ENCODE measurements at regions not wholly inside any gene's neighbourhood (a gene's known extent, or its start where the extent isn't known, plus 50 kb on each side); places are given as distances from the start of the nearest gene placed in this dataset.

- POLR2A ChIA-PET (ENCODE audit: partially characterized antibody), result no interaction called here
- H3K36me3 Mint-ChIP-seq, result no peaks in the 10 kb centered on the region
- H3K4me1 Mint-ChIP-seq, result no peaks in the 10 kb centered on the region
- Histone ChIP-seq H3K27ac (ENCODE audit: low read depth, low read length) (no peak overlapping the region), H3K4me3 (ENCODE audit: low read length in 2 of 2) (no peak overlapping the region), H3K27me3 (ENCODE audit: insufficient read depth, low read length) (no peaks in the 10 kb centered on the region), H3K9me3 (ENCODE audit: control insufficient read depth in 1 of 2, low read length in 2 of 2) (no peaks in the 10 kb centered on the region), H3K36me3 (ENCODE audit: insufficient read depth, low read length) (no peaks in the 10 kb centered on the region), H3K4me1 (ENCODE audit: insufficient read depth, low read length) (no peaks in the 10 kb centered on the region)
- intact Hi-C loops (cut with micrococcal nuclease), result no loop called here
- H3K4me3 Mint-ChIP-seq, result no peak overlapping the region
- DNase-seq, result no peak
- CTCF ChIA-PET (ENCODE audit: partially characterized antibody), result no interaction called here
- H3K27ac Mint-ChIP-seq, result no peak overlapping the region
- no peaks in the 10 kb centered on the region for H3K27me3 Mint-ChIP-seq
- peaks cover 0 to 9% (median 5%) of the 10 kb centered on the region in 8 donors for H3K9me3 Mint-ChIP-seq
Observed at GRCh38 chr3:63076357-63076756, 201.1 kb upstream of the CADPS start.

- no peaks in the 10 kb centered on the region for H3K27me3 Mint-ChIP-seq
- Histone ChIP-seq H3K4me1 (ENCODE audit: insufficient read depth, low read length) (no peaks in the 10 kb centered on the region), H3K27me3 (ENCODE audit: insufficient read depth, low read length) (no peaks in the 10 kb centered on the region), H3K36me3 (ENCODE audit: insufficient read depth, low read length) (no peaks in the 10 kb centered on the region), H3K27ac (ENCODE audit: low read depth, low read length) (no peak overlapping the region), H3K4me3 (ENCODE audit: low read length in 2 of 2) (no peak overlapping the region), H3K9me3 (ENCODE audit: control insufficient read depth in 1 of 2, low read length in 2 of 2) (no peaks in the 10 kb centered on the region)
- no peaks in the 10 kb centered on the region for H3K36me3 Mint-ChIP-seq
- peaks cover 0 to 23% (median 9%) of the 10 kb centered on the region in 8 donors for H3K9me3 Mint-ChIP-seq
- intact Hi-C loops (cut with micrococcal nuclease), result no loop called here
- DNase-seq, result no peak
- no peak overlapping the region for H3K4me3 Mint-ChIP-seq
- POLR2A ChIA-PET (ENCODE audit: partially characterized antibody), result no interaction called here
- H3K27ac Mint-ChIP-seq, result no peak overlapping the region
- H3K4me1 Mint-ChIP-seq, result no peaks in the 10 kb centered on the region
- CTCF ChIA-PET (ENCODE audit: partially characterized antibody), result no interaction called here
Observed at GRCh38 chr3:63086190-63086589, 191.9 kb upstream of the SYNPR start.

GRCh38 chr3:63089007-63089750 is 188.9 kb upstream of the SYNPR start:
- Mint-ChIP-seq H3K4me3 (no peak overlapping the region), H3K27ac (no peak overlapping the region), H3K9me3 (peaks cover 0 to 13% (median 0%) of the 10 kb centered on the region in 8 donors), H3K36me3 (no peaks in the 10 kb centered on the region), H3K4me1 (no peaks in the 10 kb centered on the region), H3K27me3 (no peaks in the 10 kb centered on the region)
- DNase-seq, result no peak
- intact Hi-C loops (cut with micrococcal nuclease), result no loop called here
- Histone ChIP-seq H3K27me3 (ENCODE audit: insufficient read depth, low read length) (no peaks in the 10 kb centered on the region), H3K9me3 (ENCODE audit: control insufficient read depth in 1 of 2, low read length in 2 of 2) (no peaks in the 10 kb centered on the region), H3K4me3 (ENCODE audit: low read length in 2 of 2) (no peak overlapping the region), H3K4me1 (ENCODE audit: insufficient read depth, low read length) (no peaks in the 10 kb centered on the region), H3K36me3 (ENCODE audit: insufficient read depth, low read length) (no peaks in the 10 kb centered on the region), H3K27ac (ENCODE audit: low read depth, low read length) (no peak overlapping the region)
- CTCF ChIA-PET (ENCODE audit: partially characterized antibody), result no interaction called here
- POLR2A ChIA-PET (ENCODE audit: partially characterized antibody), result no interaction called here

DNA sequence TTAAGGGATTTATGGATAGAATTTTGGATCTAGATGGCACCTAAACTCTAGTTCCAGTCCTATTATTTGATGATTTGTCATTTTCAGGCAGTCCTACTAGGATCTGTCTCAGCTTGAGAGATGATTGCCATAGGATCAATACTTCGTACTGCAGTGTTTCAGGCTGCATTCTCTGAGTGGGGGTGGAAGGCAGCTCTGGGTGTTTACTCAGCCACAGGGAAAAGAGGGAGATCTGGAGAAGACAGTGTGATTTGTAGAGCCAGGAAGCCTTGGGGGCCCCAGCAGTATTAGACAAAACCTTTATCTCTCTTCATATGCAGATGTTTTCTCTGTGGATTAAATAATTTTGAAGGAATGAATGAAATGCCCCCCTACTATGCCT is 188.4 kb upstream of the SYNPR start:
- ChIA-PET POLR2A (ENCODE audit: partially characterized antibody) (no interaction called here), CTCF (ENCODE audit: partially characterized antibody) (no interaction called here)
- intact Hi-C loops (cut with micrococcal nuclease), result no loop called here

DNA sequence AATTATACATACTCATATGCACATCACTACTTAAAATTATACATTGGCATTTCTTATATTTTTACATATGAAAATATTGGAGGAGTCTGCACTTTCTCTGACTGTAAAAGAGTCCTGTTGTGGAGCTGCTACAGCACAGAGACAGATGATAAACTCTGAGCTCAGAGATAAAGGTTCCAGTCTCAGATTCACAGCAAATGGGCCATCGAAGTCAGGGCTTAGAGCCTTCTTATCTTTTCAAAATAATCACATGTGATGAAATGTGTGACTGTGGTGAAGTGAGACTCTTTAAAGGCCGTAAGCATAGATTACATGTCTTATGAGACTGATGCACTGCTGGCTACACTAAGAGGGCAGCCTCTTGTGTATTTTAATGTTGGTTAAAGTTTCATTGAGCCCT is 187.5 kb upstream of the SYNPR start:
- ChIA-PET CTCF (ENCODE audit: partially characterized antibody) (no interaction called here), POLR2A (ENCODE audit: partially characterized antibody) (no interaction called here)
- H3K4me1 ChIP-seq (ENCODE audit: insufficient read depth, low read length), result no peaks in the 10 kb centered on the region
- no peak overlapping the region for H3K4me3 ChIP-seq (ENCODE audit: low read length in 2 of 2)
- Mint-ChIP-seq H3K36me3 (no peaks in the 10 kb centered on the region), H3K4me1 (no peaks in the 10 kb centered on the region), H3K27me3 (no peaks in the 10 kb centered on the region), H3K4me3 (no peak overlapping the region), H3K9me3 (peaks cover 0 to 9% (median 0%) of the 10 kb centered on the region in 8 donors), H3K27ac (no peak overlapping the region)
- H3K27me3 ChIP-seq (ENCODE audit: insufficient read depth, low read length), result no peaks in the 10 kb centered on the region
- intact Hi-C loops (cut with micrococcal nuclease), result no loop called here
- no peak overlapping the region for H3K27ac ChIP-seq (ENCODE audit: low read depth, low read length)
- H3K9me3 ChIP-seq (ENCODE audit: control insufficient read depth in 1 of 2, low read length in 2 of 2), result no peaks in the 10 kb centered on the region
- DNase-seq, result no peak
- H3K36me3 ChIP-seq (ENCODE audit: insufficient read depth, low read length), result no peaks in the 10 kb centered on the region

More for the DNA sequence above, 188.4 kb upstream of the SYNPR start:
- Histone ChIP-seq H3K36me3 (ENCODE audit: insufficient read depth, low read length) (no peaks in the 10 kb centered on the region), H3K9me3 (ENCODE audit: control insufficient read depth in 1 of 2, low read length in 2 of 2) (no peaks in the 10 kb centered on the region), H3K4me1 (ENCODE audit: insufficient read depth, low read length) (no peaks in the 10 kb centered on the region), H3K4me3 (ENCODE audit: low read length in 2 of 2) (no peak overlapping the region), H3K27ac (ENCODE audit: low read depth, low read length) (no peak overlapping the region), H3K27me3 (ENCODE audit: insufficient read depth, low read length) (no peaks in the 10 kb centered on the region)
- Mint-ChIP-seq H3K4me3 (no peak overlapping the region), H3K27me3 (no peaks in the 10 kb centered on the region), H3K9me3 (peaks cover 0 to 13% (median 0%) of the 10 kb centered on the region in 8 donors), H3K27ac (no peak overlapping the region), H3K36me3 (no peaks in the 10 kb centered on the region), H3K4me1 (no peaks in the 10 kb centered on the region)
- no peak for DNase-seq

GRCh38 chr3:63092515-63092914 is 185.6 kb upstream of the SYNPR start:
- intact Hi-C loops (cut with micrococcal nuclease), result no loop called here
- Histone ChIP-seq H3K27me3 (ENCODE audit: insufficient read depth, low read length) (no peaks in the 10 kb centered on the region), H3K4me3 (ENCODE audit: low read length in 2 of 2) (no peak overlapping the region), H3K9me3 (ENCODE audit: control insufficient read depth in 1 of 2, low read length in 2 of 2) (no peaks in the 10 kb centered on the region), H3K36me3 (ENCODE audit: insufficient read depth, low read length) (no peaks in the 10 kb centered on the region), H3K4me1 (ENCODE audit: insufficient read depth, low read length) (no peaks in the 10 kb centered on the region), H3K27ac (ENCODE audit: low read depth, low read length) (no peak overlapping the region)
- Mint-ChIP-seq H3K27ac (no peak overlapping the region), H3K4me3 (no peak overlapping the region), H3K9me3 (peaks cover 0 to 6% (median under 1%) of the 10 kb centered on the region in 8 donors), H3K27me3 (no peaks in the 10 kb centered on the region), H3K4me1 (no peaks in the 10 kb centered on the region), H3K36me3 (no peaks in the 10 kb centered on the region)
- ChIA-PET POLR2A (ENCODE audit: partially characterized antibody) (no interaction called here), CTCF (ENCODE audit: partially characterized antibody) (no interaction called here)
- DNase-seq, result no peak

- Mint-ChIP-seq H3K36me3 (no peaks in the 10 kb centered on the region), H3K4me1 (no peaks in the 10 kb centered on the region), H3K9me3 (peaks cover 0 to 8% (median 2%) of the 10 kb centered on the region in 8 donors), H3K4me3 (no peak overlapping the region), H3K27ac (no peak overlapping the region), H3K27me3 (no peaks in the 10 kb centered on the region)
- H3K36me3 ChIP-seq (ENCODE audit: insufficient read depth, low read length), result no peaks in the 10 kb centered on the region
- POLR2A ChIA-PET (ENCODE audit: partially characterized antibody), result no interaction called here
- no peak overlapping the region for H3K4me3 ChIP-seq (ENCODE audit: low read length in 2 of 2)
- CTCF ChIA-PET (ENCODE audit: partially characterized antibody), result no interaction called here
- no peaks in the 10 kb centered on the region for H3K9me3 ChIP-seq (ENCODE audit: control insufficient read depth in 1 of 2, low read length in 2 of 2)
- H3K27ac ChIP-seq (ENCODE audit: low read depth, low read length), result no peak overlapping the region
- no peaks in the 10 kb centered on the region for H3K4me1 ChIP-seq (ENCODE audit: insufficient read depth, low read length)
- intact Hi-C loops (cut with micrococcal nuclease), result no loop called here
- no peak for DNase-seq
- H3K27me3 ChIP-seq (ENCODE audit: insufficient read depth, low read length), result no peaks in the 10 kb centered on the region
Observed at GRCh38 chr3:63094642-63095408, 183.3 kb upstream of the SYNPR start.
